ENCODE measurements at regions not wholly inside any gene's neighbourhood (a gene's known extent, or its start where the extent isn't known, plus 50 kb on each side); places are given as distances from the start of the nearest gene placed in this dataset.

GRCh38 chr7:9937944-9938631 is 1035.6 kb upstream of the PHF14 start:
- TF ChIP-seq EZH2 (optimal IDR thresholded peaks at IDR 0.05; ENCODE audit: low read depth, low read length) (no peak), CTCF (IDR thresholded peaks at IDR 0.05; ENCODE audit: low read length) (no peak)

Measured in MM.1S (cell line).